Adrenal gland (tissue), 9 donors: ENCODE measurements at regions not wholly inside any gene's neighbourhood (a gene's known extent, or its start where the extent isn't known, plus 50 kb on each side); places are given as distances from the start of the nearest gene placed in this dataset.

Experiments
- DNase-seq, 7 donors: peaks; one replicate each; pipeline ENCODE4 v3.0.0-alpha.2; 2019 to 2020
- H3K27ac ChIP-seq, 5 donors: fragments of 200-600 bp; sonication (generic) in 4 of 5; 1 replicate in 3 of 5; 2 replicates in 2 of 5; pipeline versions ENCODE4 v1.5.1 to v1.8.0; 2016 to 2020; ENCODE audit warnings: mild to moderate bottlenecking in 1 of 5
- H3K27me3 ChIP-seq: fragments of 200-600 bp; 2 replicates; pipeline ENCODE4 v1.8.0; 2021
- H3K36me3 ChIP-seq, 2 donors: fragments of 200-600 bp; replicated peaks in 1 of 2; 1 replicate in 1 of 2; 2 replicates in 1 of 2; pipeline versions ENCODE4 v1.5.1 to v1.8.0; 2018 to 2022
- H3K4me1 ChIP-seq, 2 donors: fragments of 200-600 bp; replicated peaks in 1 of 2; 1 replicate in 1 of 2; 2 replicates in 1 of 2; pipeline versions ENCODE4 v1.5.1 to v1.8.0; 2018 to 2021
- H3K4me3 ChIP-seq, 4 donors: fragments of 200-600 bp; sonication (generic) in 3 of 4; one replicate each; pipeline ENCODE4 v1.5.1; 2016 to 2018
- H3K9me3 ChIP-seq, 3 donors: fragments of 200-600 bp; sonication (generic) in 1 of 3; replicated peaks in 1 of 3; 1 replicate in 2 of 3; 2 replicates in 1 of 3; pipeline versions ENCODE4 v1.5.1 to v1.8.0; 2016 to 2021
- CTCF ChIP-seq, 6 experiments: fragments of 450-650 bp in 4 of 6; fragments of 200-600 bp in 2 of 6; sonication (generic) in 1 of 6; IDR thresholded peaks; 1 replicate in 5 of 6; 2 replicates in 1 of 6; pipeline versions ENCODE4 v1.5.1 to v1.8.0; 2016 to 2021; ENCODE audit warnings: antibody characterized with exemption in 6 of 6, mild to moderate bottlenecking in 2 of 6, moderate library complexity in 1 of 6
- POLR2A ChIP-seq, 2 donors: fragments of 450-650 bp; IDR thresholded peaks; one replicate each; pipeline ENCODE4 v1.6.1; 2017; ENCODE audit warnings: antibody characterized with exemption in 2 of 2, mild to moderate bottlenecking in 2 of 2, moderate library complexity in 1 of 2
- WGBS, 4 donors: extraction: QIAGEN DNeasy Blood & Tissue Kit in 2 of 4; methylation state at CpG; one replicate each; pipeline versions ENCODE4 v1.1.5 to v1.1.7; 2013 to 2017; 5-methylcytosine and 5-hydroxymethylcytosine counted together
- intact Hi-C, 2 donors: fragments of 100-400 bp; cut with DNase I; formaldehyde crosslinking; loops; one replicate each; pipeline versions ENCODE4 v1.14.1 to v1.15.0; 2022 to 2023
- donor health status: healthy with polysubstance abuse.
- donor health status: Bipolar disorder and iron deficiency.
- donor health status: DM: yes; HTN: yes; CAD: no.
- donor health status: DM: no; HTN: no; CAD: no.
- donor health status: DM: no; HTN: no; CAD: no.

GRCh38 chr10:114761205-114762193 is 60.1 kb upstream of the FHIP2A start:
- Histone ChIP-seq H3K36me3 (no peaks in the 10 kb centered on the region), H3K4me3 (no peak overlapping the region), H3K9me3 (no peaks in the 10 kb centered on the region), H3K27me3 (no peaks in the 10 kb centered on the region), H3K27ac (no peak overlapping the region), H3K4me1 (no peaks in the 10 kb centered on the region)
- 90 to 92% (median 91%) methylated on average over 11 of the region's 11 CpGs for WGBS, 4 donors
- intact Hi-C loops = no loop called here
- TF ChIP-seq POLR2A (IDR thresholded peaks at IDR 0.05) (no peak), CTCF (IDR thresholded peaks at IDR 0.05) (no peak)
- no peak for DNase-seq

GRCh38 chr10:114762811-114763210 is 58.8 kb upstream of the FHIP2A start:
- Histone ChIP-seq H3K4me1 (peaks cover 5 to 13% of the 10 kb centered on the region in 2 donors), H3K9me3 (no peaks in the 10 kb centered on the region), H3K27me3 (no peaks in the 10 kb centered on the region), H3K27ac (no peak overlapping the region), H3K4me3 (no peak overlapping the region), H3K36me3 (no peaks in the 10 kb centered on the region)
- no peak for DNase-seq
- no peak for TF ChIP-seq POLR2A (IDR thresholded peaks at IDR 0.05)
- no peak for TF ChIP-seq CTCF (IDR thresholded peaks at IDR 0.05)
- 86 to 90% (median 87%) methylated on average over 5 of the region's 5 CpGs for WGBS, 4 donors
- intact Hi-C loops = no loop called here

- no peak for DNase-seq
- TF ChIP-seq POLR2A (IDR thresholded peaks at IDR 0.05) (no peak), CTCF (IDR thresholded peaks at IDR 0.05) (no peak)
- WGBS, 4 donors = 57 to 100% (median 66%) methylated on average over 1 of the region's 1 CpG
- intact Hi-C loops = no loop called here
- Histone ChIP-seq H3K27ac (no peak overlapping the region), H3K27me3 (no peaks in the 10 kb centered on the region), H3K4me1 (peaks cover 7 to 18% of the 10 kb centered on the region in 2 donors), H3K36me3 (no peaks in the 10 kb centered on the region), H3K4me3 (no peak overlapping the region), H3K9me3 (no peaks in the 10 kb centered on the region)
These were observed 56.9 kb upstream of the FHIP2A start for GRCh38 chr10:114764656-114765055.

GRCh38 chr10:114766470-114766869 is 55.1 kb upstream of the FHIP2A start:
- TF ChIP-seq POLR2A (IDR thresholded peaks at IDR 0.05) = no peak
- TF ChIP-seq CTCF (IDR thresholded peaks at IDR 0.05) = no peak
- no peak overlapping the region for H3K4me3 ChIP-seq
- no peaks in the 10 kb centered on the region for H3K36me3 ChIP-seq
- no peak overlapping the region for H3K27ac ChIP-seq
- no peaks in the 10 kb centered on the region for H3K9me3 ChIP-seq
- H3K27me3 ChIP-seq = no peaks in the 10 kb centered on the region
- WGBS, 4 donors = 81 to 84% (median 82%) methylated on average over 6 of the region's 6 CpGs
- intact Hi-C loops = no loop called here
- DNase-seq = no peak
- H3K4me1 ChIP-seq = peaks cover 7 to 18% of the 10 kb centered on the region in 2 donors
